ENCODE measurements at regions not wholly inside any gene's neighbourhood (a gene's known extent, or its start where the extent isn't known, plus 50 kb on each side); places are given as distances from the start of the nearest gene placed in this dataset.

GRCh38 chr10:121188005-121188404 is 336.8 kb downstream of the WDR11 start:
- no peak for DNase-seq

GRCh38 chr10:121189066-121189465 is 337.9 kb downstream of the WDR11 start:
- DNase-seq, result no peak

- no peak for DNase-seq
These were observed 343.7 kb downstream of the WDR11 start for GRCh38 chr10:121194696-121195523.

- no peak for DNase-seq
These were observed 344.4 kb downstream of the WDR11 start for GRCh38 chr10:121195524-121195910.

GRCh38 chr10:121199081-121199480 is 347.9 kb downstream of the WDR11 start:
- no peak for DNase-seq

- DNase-seq, result no peak
These were observed 354.5 kb downstream of the WDR11 start for GRCh38 chr10:121205625-121206024.

- DNase-seq, result no peak
These were observed 360.3 kb downstream of the WDR11 start for GRCh38 chr10:121211446-121211845.

- DNase-seq, result no peak
These were observed 362.3 kb downstream of the WDR11 start for GRCh38 chr10:121213437-121213836.

- DNase-seq, result no peak
These were observed 365.1 kb downstream of the WDR11 start for GRCh38 chr10:121216295-121216694.

- no peak for DNase-seq
These were observed 365.6 kb downstream of the WDR11 start for GRCh38 chr10:121216721-121217181.

GRCh38 chr10:121217331-121217730 is 366.2 kb downstream of the WDR11 start:
- no peak for DNase-seq

GRCh38 chr10:121221072-121221471 is 369.9 kb downstream of the WDR11 start:
- DNase-seq, result no peak

GRCh38 chr10:121221991-121222390 is 370.8 kb downstream of the WDR11 start:
- no peak for DNase-seq

- no peak for DNase-seq
These were observed 371.7 kb downstream of the WDR11 start for GRCh38 chr10:121222842-121223241.

GRCh38 chr10:121231079-121231478 is 367.2 kb downstream of the FGFR2 start:
- no peak for DNase-seq

- no peak for DNase-seq
These were observed 365.8 kb downstream of the FGFR2 start for GRCh38 chr10:121232494-121232893.

- DNase-seq, result no peak
These were observed 362.6 kb downstream of the FGFR2 start for GRCh38 chr10:121235692-121236091.

- DNase-seq, result no peak
These were observed 361.6 kb downstream of the FGFR2 start for GRCh38 chr10:121236621-121237020.

- no peak for DNase-seq
These were observed 360.5 kb downstream of the FGFR2 start for GRCh38 chr10:121237718-121238117.

GRCh38 chr10:121240011-121240410 is 358.2 kb downstream of the FGFR2 start:
- no peak for DNase-seq

- DNase-seq, result peak; percentile 42
These were observed 357.7 kb downstream of the FGFR2 start for GRCh38 chr10:121240556-121240955.

- no peak for DNase-seq
These were observed 356.9 kb downstream of the FGFR2 start for GRCh38 chr10:121241337-121241736.

GRCh38 chr10:121242741-121243608 is 355.3 kb downstream of the FGFR2 start:
- no peak for DNase-seq

All from NCI-H2029 treated with DMSO at 0.1 percent for 48 hours (cell line).